Suprapubic skin (tissue), 4 donors: ENCODE measurements at regions not wholly inside any gene's neighbourhood (a gene's known extent, or its start where the extent isn't known, plus 50 kb on each side); places are given as distances from the start of the nearest gene placed in this dataset.
A peak's percentile ranks its signal among the peaks of the same experiment; 100 is the strongest.

Experiments used
- EP300 ChIP-seq: sonication (generic); formaldehyde crosslinking; IDR thresholded peaks from one replicate; pipeline ENCODE4 v1.6.1; 2017; ENCODE audit warnings: antibody characterized with exemption
- POLR2A ChIP-seq, 2 donors: fragments of 450-650 bp; IDR thresholded peaks; one replicate each; pipeline ENCODE4 v1.6.1; 2017; ENCODE audit warnings: antibody characterized with exemption in 2 of 2, mild to moderate bottlenecking in 2 of 2, moderate library complexity in 2 of 2
- POLR2AphosphoS5 ChIP-seq, 3 donors: sonication (generic); formaldehyde crosslinking; IDR thresholded peaks; one replicate each; pipeline ENCODE4 v1.6.1; 2017; ENCODE audit warnings: antibody characterized with exemption in 3 of 3
- TF ChIP-seq, protein P1 (sequence below), 2 donors: fragments of 200-600 bp in 1 of 2; fragments of 450-650 bp in 1 of 2; sonication (generic) in 1 of 2; IDR thresholded peaks; one replicate each; pipeline ENCODE4 v1.5.1; 2016 to 2019; ENCODE audit warnings: antibody characterized with exemption in 2 of 2, mild to moderate bottlenecking in 1 of 2, moderate library complexity in 1 of 2

DNA sequence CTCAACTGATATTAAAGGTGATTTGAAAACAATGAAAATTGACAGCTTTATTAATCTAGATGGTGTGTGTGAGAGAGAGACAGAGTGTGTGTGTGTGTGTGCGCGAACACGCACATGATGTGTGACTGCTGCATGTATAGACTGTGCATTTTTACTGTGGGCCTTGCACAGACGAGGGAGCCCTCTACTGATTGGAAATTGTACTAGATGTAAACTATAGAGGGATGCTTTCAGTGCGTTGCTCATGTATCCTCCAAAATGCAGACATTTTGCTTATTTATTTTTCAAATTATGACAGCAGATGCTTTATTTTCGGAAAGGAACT is 168.4 kb upstream of the GK2 start:
- TF ChIP-seq POLR2AphosphoS5 (IDR thresholded peaks at IDR 0.05) = no peak
- TF ChIP-seq, protein P1, sequence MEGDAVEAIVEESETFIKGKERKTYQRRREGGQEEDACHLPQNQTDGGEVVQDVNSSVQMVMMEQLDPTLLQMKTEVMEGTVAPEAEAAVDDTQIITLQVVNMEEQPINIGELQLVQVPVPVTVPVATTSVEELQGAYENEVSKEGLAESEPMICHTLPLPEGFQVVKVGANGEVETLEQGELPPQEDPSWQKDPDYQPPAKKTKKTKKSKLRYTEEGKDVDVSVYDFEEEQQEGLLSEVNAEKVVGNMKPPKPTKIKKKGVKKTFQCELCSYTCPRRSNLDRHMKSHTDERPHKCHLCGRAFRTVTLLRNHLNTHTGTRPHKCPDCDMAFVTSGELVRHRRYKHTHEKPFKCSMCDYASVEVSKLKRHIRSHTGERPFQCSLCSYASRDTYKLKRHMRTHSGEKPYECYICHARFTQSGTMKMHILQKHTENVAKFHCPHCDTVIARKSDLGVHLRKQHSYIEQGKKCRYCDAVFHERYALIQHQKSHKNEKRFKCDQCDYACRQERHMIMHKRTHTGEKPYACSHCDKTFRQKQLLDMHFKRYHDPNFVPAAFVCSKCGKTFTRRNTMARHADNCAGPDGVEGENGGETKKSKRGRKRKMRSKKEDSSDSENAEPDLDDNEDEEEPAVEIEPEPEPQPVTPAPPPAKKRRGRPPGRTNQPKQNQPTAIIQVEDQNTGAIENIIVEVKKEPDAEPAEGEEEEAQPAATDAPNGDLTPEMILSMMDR (IDR thresholded peaks at IDR 0.05) = peak in 1 of 2 donors; percentile 18
- TF ChIP-seq POLR2A (IDR thresholded peaks at IDR 0.05) = no peak
- no peak for TF ChIP-seq EP300
